Cardiac fibroblast (primary cell): ENCODE measurements at regions not wholly inside any gene's neighbourhood (a gene's known extent, or its start where the extent isn't known, plus 50 kb on each side); places are given as distances from the start of the nearest gene placed in this dataset.
A peak's percentile ranks its signal among the peaks of the same experiment; 100 is the strongest.

Source experiments
- DNase-seq, 2 donors: peaks; one replicate each; pipeline versions ENCODE4 v3.0.0 to v3.0.0-alpha.2; 2010; ENCODE audit warnings: low read depth in 2 of 2
- H3K4me3 ChIP-seq, 2 donors: replicated peaks in 1 of 2; 1 replicate in 1 of 2; 2 replicates in 1 of 2; pipeline ENCODE4 v1.5.1; 2011; ENCODE audit warnings: low read depth in 2 of 2, low read length in 2 of 2, mild to moderate bottlenecking in 2 of 2, moderate library complexity in 1 of 2
- TF ChIP-seq, protein P1 (sequence below): IDR thresholded peaks from one replicate; pipeline ENCODE4 v1.5.1; 2011; ENCODE audit warnings: low read depth, mild to moderate bottlenecking, low read length, inconsistent platforms

DNA sequence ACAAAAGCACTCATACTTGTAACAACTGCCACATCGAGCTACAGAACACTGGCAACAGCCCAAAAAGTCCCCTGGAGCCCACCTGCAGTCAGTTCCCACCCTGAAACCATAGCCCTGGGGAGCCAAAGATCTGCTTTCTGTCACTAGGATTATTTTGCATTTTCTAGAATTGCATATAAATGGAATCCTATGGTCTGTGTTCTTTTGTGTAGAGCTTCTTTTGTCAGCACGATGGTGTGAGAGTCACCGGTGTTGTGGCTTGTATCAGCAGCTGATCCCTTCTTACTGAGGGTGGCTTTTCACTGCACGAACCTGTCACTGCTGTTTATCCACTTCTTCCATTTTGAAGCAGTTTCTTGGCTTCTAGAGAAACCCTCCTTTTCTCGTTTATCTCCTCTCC is 60.1 kb upstream of the PRR23E start:
- no peak overlapping the region for H3K4me3 ChIP-seq
- TF ChIP-seq, protein P1, sequence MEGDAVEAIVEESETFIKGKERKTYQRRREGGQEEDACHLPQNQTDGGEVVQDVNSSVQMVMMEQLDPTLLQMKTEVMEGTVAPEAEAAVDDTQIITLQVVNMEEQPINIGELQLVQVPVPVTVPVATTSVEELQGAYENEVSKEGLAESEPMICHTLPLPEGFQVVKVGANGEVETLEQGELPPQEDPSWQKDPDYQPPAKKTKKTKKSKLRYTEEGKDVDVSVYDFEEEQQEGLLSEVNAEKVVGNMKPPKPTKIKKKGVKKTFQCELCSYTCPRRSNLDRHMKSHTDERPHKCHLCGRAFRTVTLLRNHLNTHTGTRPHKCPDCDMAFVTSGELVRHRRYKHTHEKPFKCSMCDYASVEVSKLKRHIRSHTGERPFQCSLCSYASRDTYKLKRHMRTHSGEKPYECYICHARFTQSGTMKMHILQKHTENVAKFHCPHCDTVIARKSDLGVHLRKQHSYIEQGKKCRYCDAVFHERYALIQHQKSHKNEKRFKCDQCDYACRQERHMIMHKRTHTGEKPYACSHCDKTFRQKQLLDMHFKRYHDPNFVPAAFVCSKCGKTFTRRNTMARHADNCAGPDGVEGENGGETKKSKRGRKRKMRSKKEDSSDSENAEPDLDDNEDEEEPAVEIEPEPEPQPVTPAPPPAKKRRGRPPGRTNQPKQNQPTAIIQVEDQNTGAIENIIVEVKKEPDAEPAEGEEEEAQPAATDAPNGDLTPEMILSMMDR: no peak
- no peak for DNase-seq

DNA sequence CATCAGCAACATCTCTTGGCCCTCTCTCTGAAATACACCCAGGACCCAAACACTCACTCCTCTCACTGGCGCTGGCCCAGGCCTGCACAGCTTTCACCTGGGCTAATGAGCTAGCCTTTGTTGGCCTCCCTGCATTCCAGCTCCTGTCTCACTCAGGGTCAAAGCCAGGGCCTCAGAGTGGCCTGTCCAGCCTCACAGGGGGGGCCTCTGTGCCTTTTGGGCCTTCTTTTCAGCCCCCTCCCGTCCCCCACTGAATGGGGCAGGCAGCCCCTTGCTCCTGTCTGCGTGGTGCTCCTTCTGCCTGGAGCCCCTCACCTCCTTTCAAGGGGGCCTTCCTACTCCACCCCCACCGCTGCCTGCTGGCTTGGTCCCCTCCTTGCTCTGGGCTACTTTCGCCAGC is 59.0 kb upstream of the PRR23E start:
- no peak overlapping the region for H3K4me3 ChIP-seq
- TF ChIP-seq, protein P1: no peak
- DNase-seq: no peak

DNA sequence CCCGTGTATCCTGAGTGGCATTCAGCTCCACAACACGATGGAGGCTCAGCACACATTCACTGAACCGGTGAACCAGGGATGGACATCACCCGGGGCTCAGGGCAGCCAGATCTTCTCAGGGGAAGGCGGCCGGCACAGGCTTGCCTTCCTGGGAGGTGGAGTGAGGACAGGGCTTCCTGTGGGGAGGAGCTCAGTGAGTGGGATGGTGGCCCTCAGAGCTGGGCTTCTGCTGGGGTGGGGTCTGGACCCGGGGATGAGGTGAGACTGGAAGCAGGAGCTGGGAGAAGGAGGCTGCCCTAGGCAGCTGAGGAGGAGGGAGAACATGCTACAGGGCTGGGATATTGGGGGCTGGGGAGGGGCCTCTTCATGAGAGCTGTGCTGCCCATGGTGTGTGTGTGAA is 58.5 kb upstream of the PRR23E start:
- TF ChIP-seq, protein P1: no peak
- H3K4me3 ChIP-seq: no peak overlapping the region
- DNase-seq: no peak

DNA sequence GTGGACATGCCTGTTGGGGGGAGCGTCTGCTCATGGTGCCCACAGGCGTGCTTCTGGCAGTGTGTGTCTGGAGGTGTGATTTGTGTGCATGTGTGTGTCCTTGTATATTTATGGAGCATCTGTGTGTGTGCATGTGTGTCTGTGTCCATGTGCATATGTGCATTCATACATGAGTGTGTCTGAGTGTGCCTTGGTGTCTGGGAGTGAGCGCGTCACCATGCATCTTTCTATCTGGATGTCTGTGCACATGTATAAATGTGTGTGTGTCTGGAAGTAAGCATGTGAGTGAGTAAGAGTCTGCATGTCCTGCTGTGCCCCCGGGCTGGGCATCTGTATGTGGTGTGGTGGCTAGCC is 58.1 kb upstream of the PRR23E start:
- TF ChIP-seq, protein P1: no peak
- DNase-seq: peak in 1 of 2 donors; percentile 1
- H3K4me3 ChIP-seq: no peak overlapping the region

DNA sequence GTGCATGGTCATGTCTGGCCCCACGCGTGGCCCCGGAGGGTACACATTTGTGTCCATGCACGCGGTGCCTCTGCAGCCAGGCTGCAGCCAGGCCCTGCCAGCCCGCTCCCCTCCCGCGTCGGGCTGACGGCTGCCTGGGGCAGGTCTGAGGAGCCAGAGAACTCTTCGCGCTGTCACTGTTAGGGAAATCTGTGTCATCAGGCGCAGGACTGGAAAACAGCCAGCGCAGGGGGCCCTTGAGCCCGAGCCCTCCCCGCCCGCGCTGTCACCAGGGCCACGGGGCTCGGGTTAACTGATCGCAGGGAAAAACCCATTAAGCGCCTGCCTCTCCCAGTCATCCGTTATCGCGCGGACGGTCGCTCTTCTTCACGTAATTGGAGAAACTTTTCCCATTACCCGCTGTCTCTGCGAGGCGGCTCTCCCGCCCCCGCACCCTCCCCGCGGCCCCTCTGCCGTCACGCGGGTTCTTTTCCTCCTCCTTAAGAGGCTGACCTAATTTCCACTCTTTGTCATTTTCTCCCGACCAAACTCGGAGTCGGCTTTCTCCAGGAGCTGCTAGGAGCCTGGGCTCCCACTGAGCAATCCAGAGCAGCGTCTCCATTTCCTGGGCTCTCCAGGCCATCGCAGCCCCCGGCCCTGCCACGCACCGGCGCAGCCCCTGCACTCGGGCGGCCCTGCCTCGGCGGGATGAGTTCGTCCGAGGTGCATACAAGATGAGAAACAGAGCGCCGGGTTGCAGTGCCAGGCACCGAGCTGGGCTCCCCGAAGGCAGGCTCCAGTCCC is 57.5 kb upstream of the PRR23E start:
- DNase-seq: peak; percentile 21 to 24
- peak overlapping the region in 1 of 2 donors; percentile 3 for H3K4me3 ChIP-seq
- TF ChIP-seq, protein P1: no peak

DNA sequence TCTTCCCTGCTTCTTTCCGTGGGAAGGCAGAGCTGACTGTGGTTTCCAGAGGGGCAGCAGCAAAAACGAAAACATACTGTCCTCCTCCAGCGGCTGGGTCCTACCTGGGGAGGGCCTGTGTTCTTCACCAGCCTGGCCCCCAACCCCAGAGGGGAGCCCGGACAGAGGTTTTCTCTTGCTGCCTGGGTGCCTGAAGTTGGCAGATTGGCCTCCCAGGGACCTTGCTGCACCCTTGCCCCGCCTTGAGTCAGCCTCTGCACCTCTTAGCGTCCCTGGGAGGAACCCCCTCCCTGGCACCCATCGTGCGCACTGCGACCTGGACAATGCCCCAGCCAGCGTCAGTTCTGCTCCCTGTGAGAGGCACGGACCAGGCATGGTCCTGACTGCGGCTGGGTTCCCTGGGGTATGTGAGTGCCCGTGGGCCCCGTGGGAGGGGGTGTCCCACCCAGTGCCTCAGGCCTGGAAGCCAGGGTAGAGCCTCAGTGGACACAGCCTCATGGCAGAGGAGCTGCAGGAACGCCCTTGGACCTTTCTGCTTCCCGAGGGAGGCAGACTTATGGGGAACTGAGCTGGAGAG is 56.8 kb upstream of the PRR23E start:
- DNase-seq: no peak
- no peak overlapping the region for H3K4me3 ChIP-seq
- TF ChIP-seq, protein P1: no peak
